Neuron (in vitro differentiated cells): ENCODE measurements at regions not wholly inside any gene's neighbourhood (a gene's known extent, or its start where the extent isn't known, plus 50 kb on each side); places are given as distances from the start of the nearest gene placed in this dataset.

Source experiments
- H2AFZ ChIP-seq: one replicate; pipeline ENCODE4 v1.6.1; 2013; ENCODE audit warnings: low read depth, mild to moderate bottlenecking, inconsistent platforms, low read length, moderate library complexity
- H3K27me3 ChIP-seq: one replicate; pipeline ENCODE4 v1.6.1; 2013; ENCODE audit warnings: low read length; ENCODE audit not compliant: insufficient read depth
- H3K36me3 ChIP-seq: one replicate; pipeline ENCODE4 v1.6.1; 2013; ENCODE audit warnings: low read length; ENCODE audit not compliant: insufficient read depth
- H3K4me1 ChIP-seq: one replicate; pipeline ENCODE4 v1.6.1; 2013; ENCODE audit warnings: low read length; ENCODE audit not compliant: insufficient read depth
- H3K4me3 ChIP-seq: 2 replicates; pipeline ENCODE4 v1.5.1; 2013; ENCODE audit warnings: mild to moderate bottlenecking, low read length, moderate library complexity
- H3K9me3 ChIP-seq: one replicate; pipeline ENCODE4 v1.6.1; 2013; ENCODE audit warnings: low read length

GRCh38 chr4:20391912-20392311, 140.2 kb downstream of the SLIT2 start:
- Histone ChIP-seq H3K4me1 (peaks cover 2% of the 10 kb centered on the region), H2AFZ (no peak overlapping the region), H3K27me3 (no peaks in the 10 kb centered on the region), H3K36me3 (no peaks in the 10 kb centered on the region), H3K4me3 (no peak overlapping the region), H3K9me3 (no peaks in the 10 kb centered on the region)

DNA sequence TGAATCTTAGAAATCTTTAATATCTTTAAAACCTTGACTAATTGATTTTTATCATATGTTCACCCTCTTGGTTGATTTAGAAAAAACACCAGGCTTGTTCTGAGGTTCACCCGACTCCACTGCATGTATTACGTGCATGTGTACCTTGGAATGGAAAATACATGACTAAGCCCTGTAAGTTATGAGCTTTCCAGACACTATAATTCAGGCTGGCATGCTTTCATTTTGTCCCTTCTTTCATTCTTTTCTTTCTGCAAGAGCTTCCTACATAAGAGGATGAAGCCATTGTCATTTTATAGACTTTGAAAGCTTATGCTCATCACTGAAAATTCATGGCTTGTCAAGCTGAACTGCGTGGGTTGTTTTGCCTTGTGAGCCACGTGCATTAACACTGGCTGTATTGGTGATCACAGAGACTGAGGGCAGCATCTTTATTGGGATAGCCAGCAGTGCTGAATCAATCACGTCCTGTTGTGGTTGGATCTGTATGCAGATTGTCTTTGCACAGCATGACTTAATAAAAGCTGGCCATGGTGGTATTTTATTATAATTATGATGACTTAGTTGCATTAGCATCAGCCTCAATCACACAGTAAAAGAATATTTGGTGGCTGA, 141.9 kb downstream of the SLIT2 start:
- no peaks in the 10 kb centered on the region for H3K9me3 ChIP-seq
- no peak overlapping the region for H2AFZ ChIP-seq
- no peak overlapping the region for H3K4me3 ChIP-seq
- no peaks in the 10 kb centered on the region for H3K27me3 ChIP-seq
- no peaks in the 10 kb centered on the region for H3K36me3 ChIP-seq
- peaks cover 2% of the 10 kb centered on the region for H3K4me1 ChIP-seq

DNA sequence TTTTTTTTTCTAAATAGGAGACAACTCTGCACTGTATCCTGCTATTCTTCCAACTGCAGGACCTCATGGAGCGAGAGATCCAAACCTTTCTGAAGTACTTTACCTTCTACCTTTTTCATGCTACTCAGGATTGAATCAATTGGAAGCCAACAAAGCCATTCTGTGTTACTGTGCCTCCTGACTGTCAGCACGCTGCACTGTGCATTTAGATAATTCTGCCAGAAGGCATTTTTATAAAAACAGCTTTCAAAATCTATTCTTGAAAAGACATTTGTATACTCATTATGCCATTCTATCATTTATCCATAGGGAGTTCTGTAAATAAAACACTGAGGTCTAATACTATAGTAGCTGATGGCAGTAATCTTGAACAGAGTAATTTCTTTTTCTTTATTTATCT, 142.8 kb downstream of the SLIT2 start:
- no peak overlapping the region for H3K4me3 ChIP-seq
- no peaks in the 10 kb centered on the region for H3K27me3 ChIP-seq
- no peaks in the 10 kb centered on the region for H3K9me3 ChIP-seq
- H2AFZ ChIP-seq = no peak overlapping the region
- peaks cover 2% of the 10 kb centered on the region for H3K4me1 ChIP-seq
- H3K36me3 ChIP-seq = no peaks in the 10 kb centered on the region

- Histone ChIP-seq H3K27me3 (no peaks in the 10 kb centered on the region), H3K9me3 (no peaks in the 10 kb centered on the region), H3K4me3 (no peak overlapping the region), H3K36me3 (no peaks in the 10 kb centered on the region), H2AFZ (no peak overlapping the region), H3K4me1 (peaks cover 2% of the 10 kb centered on the region)
Measured at GRCh38 chr4:20395160-20395773, 143.6 kb downstream of the SLIT2 start.

- no peaks in the 10 kb centered on the region for H3K27me3 ChIP-seq
- no peak overlapping the region for H2AFZ ChIP-seq
- no peak overlapping the region for H3K4me3 ChIP-seq
- H3K9me3 ChIP-seq = no peaks in the 10 kb centered on the region
- no peaks in the 10 kb centered on the region for H3K36me3 ChIP-seq
- peaks cover 16% of the 10 kb centered on the region for H3K4me1 ChIP-seq
Measured at GRCh38 chr4:20403290-20403689, 151.6 kb downstream of the SLIT2 start.

- Histone ChIP-seq H3K9me3 (no peaks in the 10 kb centered on the region), H3K4me1 (peaks cover 16% of the 10 kb centered on the region), H3K27me3 (no peaks in the 10 kb centered on the region), H2AFZ (no peak overlapping the region), H3K36me3 (no peaks in the 10 kb centered on the region), H3K4me3 (no peak overlapping the region)
Measured at GRCh38 chr4:20403846-20404245, 152.1 kb downstream of the SLIT2 start.

GRCh38 chr4:20408611-20409010, 156.9 kb downstream of the SLIT2 start:
- H3K4me3 ChIP-seq = no peak overlapping the region
- no peaks in the 10 kb centered on the region for H3K27me3 ChIP-seq
- peaks cover 2% of the 10 kb centered on the region for H3K9me3 ChIP-seq
- H3K36me3 ChIP-seq = no peaks in the 10 kb centered on the region
- H3K4me1 ChIP-seq = peaks cover 6% of the 10 kb centered on the region
- H2AFZ ChIP-seq = no peak overlapping the region

GRCh38 chr4:20412072-20412471, 160.4 kb downstream of the SLIT2 start:
- H3K4me1 ChIP-seq = no peaks in the 10 kb centered on the region
- peaks cover 2% of the 10 kb centered on the region for H3K9me3 ChIP-seq
- H3K36me3 ChIP-seq = no peaks in the 10 kb centered on the region
- no peak overlapping the region for H2AFZ ChIP-seq
- H3K4me3 ChIP-seq = no peak overlapping the region
- H3K27me3 ChIP-seq = no peaks in the 10 kb centered on the region

- H3K36me3 ChIP-seq = no peaks in the 10 kb centered on the region
Measured at GRCh38 chr4:20416800-20417199, 165.1 kb downstream of the SLIT2 start.

DNA sequence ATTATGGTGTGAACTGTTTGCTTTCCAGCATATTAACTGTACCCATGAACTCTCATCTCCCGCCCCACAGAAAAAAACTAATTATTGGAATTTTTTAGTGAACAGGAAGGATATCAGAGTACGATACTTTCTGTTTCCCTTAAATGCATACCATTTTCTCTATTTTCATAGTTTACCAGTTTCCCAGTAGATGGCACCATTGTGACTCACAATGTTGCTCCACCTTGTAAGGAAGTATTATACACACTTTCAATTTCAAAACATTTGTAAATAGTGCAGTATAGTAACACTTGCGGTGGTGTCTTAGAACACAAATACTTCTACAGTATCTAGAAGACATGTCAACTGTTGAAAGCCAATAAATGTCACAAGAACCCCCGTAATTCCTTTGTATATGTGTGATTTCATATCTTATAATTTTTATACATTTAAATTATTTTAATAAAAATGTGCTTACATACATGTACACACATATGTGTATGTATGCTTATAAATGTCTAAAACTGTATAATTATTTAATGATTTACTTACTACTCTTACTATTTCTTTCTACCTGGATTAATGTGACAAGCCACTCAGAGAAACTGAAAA, 167.3 kb downstream of the SLIT2 start:
- Histone ChIP-seq H3K4me1 (no peaks in the 10 kb centered on the region), H2AFZ (no peak overlapping the region), H3K27me3 (no peaks in the 10 kb centered on the region), H3K9me3 (no peaks in the 10 kb centered on the region), H3K36me3 (no peaks in the 10 kb centered on the region), H3K4me3 (no peak overlapping the region)

More at GRCh38 chr4:20416800-20417199, 165.1 kb downstream of the SLIT2 start:
- Histone ChIP-seq H2AFZ (no peak overlapping the region), H3K4me1 (no peaks in the 10 kb centered on the region), H3K27me3 (no peaks in the 10 kb centered on the region), H3K4me3 (no peak overlapping the region), H3K9me3 (no peaks in the 10 kb centered on the region)

DNA sequence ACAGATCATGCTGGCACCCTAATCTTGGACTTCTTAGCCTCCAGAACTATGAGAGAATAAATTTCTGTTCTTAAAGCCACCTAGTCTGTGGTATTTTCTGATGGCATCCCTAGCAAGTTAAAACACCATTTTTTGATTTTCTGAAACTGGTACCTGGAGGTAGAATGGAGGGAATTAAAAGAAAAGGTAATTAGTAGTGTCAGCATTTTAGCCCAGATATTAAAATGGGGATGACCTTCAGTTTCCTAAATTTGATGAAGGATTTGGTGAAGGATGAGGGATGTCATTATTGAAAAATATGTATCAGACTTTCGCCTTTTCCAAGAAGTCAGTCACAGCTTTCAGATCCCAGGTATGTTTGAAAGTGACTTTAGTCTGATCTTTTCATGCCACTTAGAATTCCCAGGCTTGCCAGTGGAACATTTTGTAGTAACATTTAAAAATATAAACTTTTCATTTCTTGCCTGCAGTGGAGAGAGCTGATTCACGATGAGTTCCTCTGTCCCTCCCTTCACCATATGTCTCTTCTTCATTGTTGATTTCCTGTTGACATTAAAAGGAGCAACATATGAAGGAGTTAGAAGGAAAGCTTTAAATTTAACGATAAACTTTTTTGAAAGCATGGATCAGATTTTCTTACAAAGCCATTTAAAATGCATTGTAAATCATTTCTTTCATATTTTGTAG, 169.4 kb downstream of the SLIT2 start:
- Histone ChIP-seq H3K9me3 (no peaks in the 10 kb centered on the region), H3K27me3 (no peaks in the 10 kb centered on the region), H2AFZ (no peak overlapping the region), H3K4me3 (no peak overlapping the region), H3K4me1 (no peaks in the 10 kb centered on the region), H3K36me3 (no peaks in the 10 kb centered on the region)

GRCh38 chr4:20421603-20421985, 169.9 kb downstream of the SLIT2 start:
- no peaks in the 10 kb centered on the region for H3K27me3 ChIP-seq
- H3K4me1 ChIP-seq = no peaks in the 10 kb centered on the region
- no peaks in the 10 kb centered on the region for H3K36me3 ChIP-seq
- no peak overlapping the region for H2AFZ ChIP-seq
- H3K9me3 ChIP-seq = no peaks in the 10 kb centered on the region
- H3K4me3 ChIP-seq = no peak overlapping the region

DNA sequence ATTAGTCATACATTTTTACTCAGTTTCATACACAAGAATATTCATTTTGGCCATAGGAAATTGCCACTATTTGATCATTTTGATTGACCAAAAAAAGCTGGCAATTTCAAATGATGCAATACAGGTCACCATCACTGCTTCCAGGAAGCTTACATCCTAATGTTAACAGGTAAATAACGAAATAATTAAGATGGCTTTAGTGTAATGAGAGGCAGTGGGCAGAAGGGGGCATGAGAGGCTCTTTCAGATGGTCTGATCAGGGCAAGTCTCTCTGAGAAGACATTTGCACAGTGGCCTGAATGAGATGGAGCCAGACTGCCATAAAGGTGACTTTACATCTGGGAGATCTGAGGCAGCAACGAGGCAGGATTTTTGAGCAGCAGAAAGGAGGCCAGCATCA, 170.7 kb downstream of the SLIT2 start:
- no peaks in the 10 kb centered on the region for H3K9me3 ChIP-seq
- H2AFZ ChIP-seq = no peak overlapping the region
- H3K27me3 ChIP-seq = no peaks in the 10 kb centered on the region
- no peak overlapping the region for H3K4me3 ChIP-seq
- H3K36me3 ChIP-seq = no peaks in the 10 kb centered on the region
- no peaks in the 10 kb centered on the region for H3K4me1 ChIP-seq
